ENCODE measurements at regions not wholly inside any gene's neighbourhood (a gene's known extent, or its start where the extent isn't known, plus 50 kb on each side); places are given as distances from the start of the nearest gene placed in this dataset.

GRCh38 chr2:105573490-105573889, 171.2 kb upstream of the NCK2 start:
- TF ChIP-seq RAD21 (IDR thresholded peaks at IDR 0.05; ENCODE audit: low read depth): no peak
- no peak for TF ChIP-seq FOXM1 (IDR thresholded peaks at IDR 0.05; ENCODE audit: borderline replicate concordance, low read depth)
- TF ChIP-seq CEBPB (IDR thresholded peaks at IDR 0.05): no peak
- TF ChIP-seq CREB1 (IDR thresholded peaks at IDR 0.05; ENCODE audit: low read depth): no peak
- TF ChIP-seq REST (IDR thresholded peaks at IDR 0.05; ENCODE audit: low read depth): no peak
- no peak for TF ChIP-seq MAX (IDR thresholded peaks at IDR 0.05)
- TF ChIP-seq TCF12 (IDR thresholded peaks at IDR 0.05; ENCODE audit: low read depth): no peak
- no peak for TF ChIP-seq TAF1 (IDR thresholded peaks at IDR 0.05; ENCODE audit: low read depth)
- TF ChIP-seq USF1 (IDR thresholded peaks at IDR 0.05): no peak
